ENCODE measurements at regions not wholly inside any gene's neighbourhood (a gene's known extent, or its start where the extent isn't known, plus 50 kb on each side); places are given as distances from the start of the nearest gene placed in this dataset.

GRCh38 chr3:72144773-72145505 lies 360.0 kb upstream of the PROK2 start:
- Histone ChIP-seq H3K9me3 (no peaks in the 10 kb centered on the region), H3K4me2 (no peak overlapping the region), H3K27me3 (ENCODE audit: insufficient read depth) (no peaks in the 10 kb centered on the region; the same call in 1 of the 2 replicates), H3K9ac (no peak overlapping the region), H4K20me1 (ENCODE audit: insufficient read depth) (no peaks in the 10 kb centered on the region), H3K4me1 (ENCODE audit: control insufficient read depth in 1 of 2, insufficient read depth in 2 of 2, low read depth in 1 of 2, low read length in 1 of 2) (peaks cover 0 to 15% of the 10 kb centered on the region in 2 experiments; a peak in 1 of 4 replicates), H3K79me2 (ENCODE audit: insufficient read depth) (no peaks in the 10 kb centered on the region), H3F3A (replicated peaks; ENCODE audit: insufficient read depth) (no peaks in the 10 kb centered on the region), H2AFZ (ENCODE audit: low read depth) (no peak overlapping the region), H3K27ac (ENCODE audit: low read depth in 2 of 2, low read length in 1 of 2) (no peak overlapping the region), H3K36me3 (replicated peaks in 1 of 2; ENCODE audit: control insufficient read depth in 1 of 2, insufficient read depth in 2 of 2, low read length in 1 of 2) (no peaks in the 10 kb centered on the region), H3K9me2 (no peaks in the 10 kb centered on the region), H3K4me3 (ENCODE audit: low read depth in 2 of 2, low read length in 1 of 2) (no peak overlapping the region)
- CTCF ChIA-PET: no interaction called here
- TF ChIP-seq NRF1 (IDR thresholded peaks at IDR 0.05; ENCODE audit: low read depth, low read length): no peak
- TF ChIP-seq GATA2 (CRISPR knock-in tag; IDR thresholded peaks at IDR 0.05): peak; percentile 80
- peak; percentile 35; the same call in 1 of the 2 replicates for TF ChIP-seq FOXJ3 (CRISPR knock-in tag; IDR thresholded peaks at IDR 0.05)
- TF ChIP-seq RAD21 (IDR thresholded peaks at IDR 0.05; ENCODE audit: low read length): 0 out of 2 replicates have a peak, but pooled peaks have one; percentile 6
- peak; percentile 35 for DNase-seq
- 73% methylated on average over 10 of the region's 10 CpGs for WGBS (ENCODE audit: low lambda C conversion rate)
- POLR2A ChIA-PET: no interaction called here

- no peak overlapping the region for H3K4me2 ChIP-seq
- no peak overlapping the region for H3K27ac ChIP-seq (ENCODE audit: low read depth in 2 of 2, low read length in 1 of 2)
- WGBS (ENCODE audit: low lambda C conversion rate): 54% methylated on average over 6 of the region's 6 CpGs
- no peaks in the 10 kb centered on the region for H3K9me3 ChIP-seq
- CTCF ChIA-PET: no interaction called here
- peaks cover 0 to 15% of the 10 kb centered on the region in 2 experiments; a peak in 1 of 4 replicates for H3K4me1 ChIP-seq (ENCODE audit: control insufficient read depth in 1 of 2, insufficient read depth in 2 of 2, low read depth in 1 of 2, low read length in 1 of 2)
- POLR2A ChIA-PET: no interaction called here
- no peak overlapping the region for H3K9ac ChIP-seq
- no peaks in the 10 kb centered on the region; the same call in 1 of the 2 replicates for H3K27me3 ChIP-seq (ENCODE audit: insufficient read depth)
- H3K79me2 ChIP-seq (ENCODE audit: insufficient read depth): no peaks in the 10 kb centered on the region
- H3K4me3 ChIP-seq (ENCODE audit: low read depth in 2 of 2, low read length in 1 of 2): no peak overlapping the region
- H4K20me1 ChIP-seq (ENCODE audit: insufficient read depth): no peaks in the 10 kb centered on the region
- no peaks in the 10 kb centered on the region for H3K36me3 ChIP-seq (replicated peaks in 1 of 2; ENCODE audit: control insufficient read depth in 1 of 2, insufficient read depth in 2 of 2, low read length in 1 of 2)
- no peak overlapping the region for H2AFZ ChIP-seq (ENCODE audit: low read depth)
- no peak for DNase-seq
- no peaks in the 10 kb centered on the region for H3F3A ChIP-seq (replicated peaks; ENCODE audit: insufficient read depth)
- H3K9me2 ChIP-seq: no peaks in the 10 kb centered on the region
- TF ChIP-seq IRF3 (IDR thresholded peaks at IDR 0.05; ENCODE audit: low read depth, low read length) (no peak), EP300 (IDR thresholded peaks at IDR 0.05; ENCODE audit: borderline replicate concordance in 1 of 2, low read depth in 1 of 2, low read length in 1 of 2) (no peak), NFIC (IDR thresholded peaks at IDR 0.05; ENCODE audit: borderline replicate concordance) (no peak), TCF12 (IDR thresholded peaks at IDR 0.05) (no peak), MEF2A (IDR thresholded peaks at IDR 0.05; ENCODE audit: borderline replicate concordance, low read depth) (no peak), YY1 (IDR thresholded peaks at IDR 0.05; ENCODE audit: low read depth) (no peak), GATA2 (CRISPR knock-in tag; IDR thresholded peaks at IDR 0.05) (no peak), SIN3A (IDR thresholded peaks at IDR 0.05; ENCODE audit: borderline replicate concordance, low read depth, low read length) (no peak), RXRA (IDR thresholded peaks at IDR 0.05; ENCODE audit: borderline replicate concordance, low read depth) (no peak), MAX (IDR thresholded peaks at IDR 0.05; ENCODE audit: low read depth) (no peak), FOXJ3 (CRISPR knock-in tag; IDR thresholded peaks at IDR 0.05) (no peak), RAD21 (IDR thresholded peaks at IDR 0.05; ENCODE audit: low read length) (no peak), MXI1 (IDR thresholded peaks at IDR 0.05; ENCODE audit: low read depth, low read length) (no peak)
Observed at GRCh38 chr3:72143966-72144717, 359.2 kb upstream of the PROK2 start.
